ENCODE measurements at regions not wholly inside any gene's neighbourhood (a gene's known extent, or its start where the extent isn't known, plus 50 kb on each side); places are given as distances from the start of the nearest gene placed in this dataset.

DNA sequence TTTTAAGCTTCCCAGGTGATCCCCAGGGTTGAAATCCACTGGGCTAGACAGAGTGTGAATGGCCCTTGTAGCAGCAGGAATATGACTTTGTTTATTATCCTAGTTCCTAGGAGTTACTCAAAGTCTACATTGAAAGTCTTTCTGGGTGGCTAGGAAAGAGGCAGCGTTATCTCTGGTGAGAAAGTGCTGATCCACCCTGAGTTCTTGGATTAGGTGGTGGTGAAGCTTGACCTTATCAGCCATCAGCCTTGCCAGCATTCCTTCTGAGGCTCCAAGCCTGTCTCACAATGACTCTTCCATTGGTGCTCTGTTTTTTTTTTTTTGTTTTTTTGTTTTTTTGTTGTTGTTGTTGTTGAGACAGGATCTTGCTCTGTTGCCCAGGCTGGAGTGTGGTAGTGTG is 83.1 kb upstream of the CLCN4 start:
- H4K20me1 ChIP-seq (ENCODE audit: insufficient read depth, low read length) = peaks cover 4% of the 10 kb centered on the region
- H3K27ac Mint-ChIP-seq (ENCODE audit: unreplicated experiment) = no peak overlapping the region

DNA sequence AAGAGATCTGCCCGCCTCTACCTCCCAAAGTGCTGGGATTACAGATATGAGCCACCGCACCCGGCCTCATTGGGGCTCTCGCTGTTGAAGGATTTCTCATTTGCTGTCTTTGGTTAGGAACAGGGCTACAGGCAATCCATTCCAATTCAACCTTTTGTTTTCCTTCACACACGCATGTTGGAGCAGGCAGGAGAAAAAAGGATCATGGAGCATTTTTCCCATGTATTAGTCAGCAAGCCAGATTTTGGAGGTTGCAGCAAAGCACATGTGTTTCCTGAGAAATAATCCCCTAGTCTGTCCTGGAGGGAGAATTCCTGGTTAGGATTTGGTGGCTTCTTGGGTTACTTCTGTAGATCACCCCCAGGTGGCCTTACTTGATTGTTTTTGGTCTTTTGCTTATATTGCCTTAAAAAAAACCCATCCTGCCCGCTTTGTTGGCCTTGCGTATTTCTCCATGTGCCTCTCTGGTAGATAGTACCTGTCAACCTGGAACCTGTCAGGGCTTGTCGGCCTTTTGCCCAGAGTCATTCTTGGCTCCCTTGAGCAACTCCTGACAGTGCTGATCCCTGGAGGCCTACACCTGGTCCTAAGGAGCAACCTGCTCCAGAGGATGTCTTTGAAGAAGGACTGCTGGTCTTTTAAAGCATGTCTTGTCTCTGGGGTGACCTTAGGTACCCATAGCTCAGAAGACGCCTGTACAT is 82.4 kb upstream of the CLCN4 start:
- no peak overlapping the region for H3K27ac Mint-ChIP-seq (ENCODE audit: unreplicated experiment)
- H3K36me3 ChIP-seq (ENCODE audit: insufficient read depth, low read length) = no peaks in the 10 kb centered on the region
- no peaks in the 10 kb centered on the region for H3K27me3 ChIP-seq (ENCODE audit: insufficient read depth, low read length)
- FAIRE-seq = no peak
- H2AFZ ChIP-seq (ENCODE audit: low read depth, low read length) = no peak overlapping the region
- H3K36me3 Mint-ChIP-seq (ENCODE audit: low read depth, unreplicated experiment) = peaks cover 2% of the 10 kb centered on the region
- no peak for DNase-seq (ENCODE audit: low read depth)
- no peak overlapping the region for H3K9ac ChIP-seq (ENCODE audit: low read length)
- TF ChIP-seq, protein P1, sequence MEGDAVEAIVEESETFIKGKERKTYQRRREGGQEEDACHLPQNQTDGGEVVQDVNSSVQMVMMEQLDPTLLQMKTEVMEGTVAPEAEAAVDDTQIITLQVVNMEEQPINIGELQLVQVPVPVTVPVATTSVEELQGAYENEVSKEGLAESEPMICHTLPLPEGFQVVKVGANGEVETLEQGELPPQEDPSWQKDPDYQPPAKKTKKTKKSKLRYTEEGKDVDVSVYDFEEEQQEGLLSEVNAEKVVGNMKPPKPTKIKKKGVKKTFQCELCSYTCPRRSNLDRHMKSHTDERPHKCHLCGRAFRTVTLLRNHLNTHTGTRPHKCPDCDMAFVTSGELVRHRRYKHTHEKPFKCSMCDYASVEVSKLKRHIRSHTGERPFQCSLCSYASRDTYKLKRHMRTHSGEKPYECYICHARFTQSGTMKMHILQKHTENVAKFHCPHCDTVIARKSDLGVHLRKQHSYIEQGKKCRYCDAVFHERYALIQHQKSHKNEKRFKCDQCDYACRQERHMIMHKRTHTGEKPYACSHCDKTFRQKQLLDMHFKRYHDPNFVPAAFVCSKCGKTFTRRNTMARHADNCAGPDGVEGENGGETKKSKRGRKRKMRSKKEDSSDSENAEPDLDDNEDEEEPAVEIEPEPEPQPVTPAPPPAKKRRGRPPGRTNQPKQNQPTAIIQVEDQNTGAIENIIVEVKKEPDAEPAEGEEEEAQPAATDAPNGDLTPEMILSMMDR (IDR thresholded peaks at IDR 0.05; ENCODE audit: insufficient read depth, low read depth, low read length) = no peak
- no peak for TF ChIP-seq EZH2 (IDR thresholded peaks at IDR 0.05; ENCODE audit: insufficient read depth, low read length)
- H3K9me3 Mint-ChIP-seq (ENCODE audit: unreplicated experiment) = no peaks in the 10 kb centered on the region
- H3K4me3 Mint-ChIP-seq (ENCODE audit: unreplicated experiment) = no peak overlapping the region
- peaks cover 4% of the 10 kb centered on the region for H4K20me1 ChIP-seq (ENCODE audit: insufficient read depth, low read length)
- H3K27me3 Mint-ChIP-seq (ENCODE audit: low read depth, unreplicated experiment) = no peaks in the 10 kb centered on the region
- H3K4me1 ChIP-seq (ENCODE audit: insufficient read depth, low read length) = no peaks in the 10 kb centered on the region
- no peaks in the 10 kb centered on the region for H3K9me3 ChIP-seq (ENCODE audit: insufficient read depth, low read depth, low read length)
- H3K27ac ChIP-seq (ENCODE audit: low read depth, low read length) = no peak overlapping the region
- H3K4me1 Mint-ChIP-seq (ENCODE audit: low read depth, unreplicated experiment) = no peaks in the 10 kb centered on the region
- no peak overlapping the region for H3K4me3 ChIP-seq (ENCODE audit: insufficient read depth, low read depth, low read length)
- no peaks in the 10 kb centered on the region for H3K79me2 ChIP-seq (ENCODE audit: insufficient read depth, low read length)
- no peak overlapping the region for H3K4me2 ChIP-seq (ENCODE audit: low read length)

More for the DNA sequence above, 83.1 kb upstream of the CLCN4 start:
- no peak overlapping the region for H3K4me3 ChIP-seq (ENCODE audit: insufficient read depth, low read depth, low read length)
- H3K36me3 ChIP-seq (ENCODE audit: insufficient read depth, low read length) = no peaks in the 10 kb centered on the region
- no peak for TF ChIP-seq EZH2 (IDR thresholded peaks at IDR 0.05; ENCODE audit: insufficient read depth, low read length)
- TF ChIP-seq, protein P1 (IDR thresholded peaks at IDR 0.05; ENCODE audit: insufficient read depth, low read depth, low read length) = no peak
- no peak overlapping the region for H3K9ac ChIP-seq (ENCODE audit: low read length)
- no peaks in the 10 kb centered on the region for H3K9me3 ChIP-seq (ENCODE audit: insufficient read depth, low read depth, low read length)
- peaks cover 2% of the 10 kb centered on the region for H3K36me3 Mint-ChIP-seq (ENCODE audit: low read depth, unreplicated experiment)
- no peaks in the 10 kb centered on the region for H3K9me3 Mint-ChIP-seq (ENCODE audit: unreplicated experiment)
- no peaks in the 10 kb centered on the region for H3K4me1 Mint-ChIP-seq (ENCODE audit: low read depth, unreplicated experiment)
- DNase-seq (ENCODE audit: low read depth) (no peak), FAIRE-seq (no peak)
- no peak overlapping the region for H2AFZ ChIP-seq (ENCODE audit: low read depth, low read length)
- H3K27me3 Mint-ChIP-seq (ENCODE audit: low read depth, unreplicated experiment) = no peaks in the 10 kb centered on the region
- no peaks in the 10 kb centered on the region for H3K27me3 ChIP-seq (ENCODE audit: insufficient read depth, low read length)
- no peak overlapping the region for H3K27ac ChIP-seq (ENCODE audit: low read depth, low read length)
- no peak overlapping the region for H3K4me2 ChIP-seq (ENCODE audit: low read length)
- H3K79me2 ChIP-seq (ENCODE audit: insufficient read depth, low read length) = no peaks in the 10 kb centered on the region
- no peaks in the 10 kb centered on the region for H3K4me1 ChIP-seq (ENCODE audit: insufficient read depth, low read length)
- H3K4me3 Mint-ChIP-seq (ENCODE audit: unreplicated experiment) = no peak overlapping the region

DNA sequence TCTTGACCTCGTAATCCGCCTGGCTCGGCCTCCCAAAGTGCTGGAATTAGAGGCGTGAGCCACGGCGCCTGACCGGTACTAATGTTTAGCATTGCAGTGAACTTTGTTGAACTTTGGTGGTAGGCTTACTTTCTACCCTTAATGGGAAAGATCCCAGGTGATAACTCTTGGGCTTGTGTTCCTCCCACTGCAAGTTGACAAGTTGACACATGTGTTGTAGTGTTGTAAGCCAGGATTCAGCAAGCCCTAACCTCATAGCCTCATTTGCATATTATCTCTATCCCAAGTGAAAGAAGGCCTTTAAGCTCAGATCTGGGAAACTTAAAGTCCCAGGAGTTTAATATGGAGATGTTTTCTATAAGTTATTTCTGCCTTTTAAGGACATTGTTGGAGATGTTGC is 80.0 kb upstream of the CLCN4 start:
- Histone ChIP-seq H2AFZ (ENCODE audit: low read depth, low read length) (no peak overlapping the region), H4K20me1 (ENCODE audit: insufficient read depth, low read length) (peaks cover 4% of the 10 kb centered on the region), H3K4me2 (ENCODE audit: low read length) (no peak overlapping the region), H3K27ac (ENCODE audit: low read depth, low read length) (no peak overlapping the region), H3K4me1 (ENCODE audit: insufficient read depth, low read length) (no peaks in the 10 kb centered on the region), H3K4me3 (ENCODE audit: insufficient read depth, low read depth, low read length) (no peak overlapping the region), H3K9me3 (ENCODE audit: insufficient read depth, low read depth, low read length) (no peaks in the 10 kb centered on the region), H3K79me2 (ENCODE audit: insufficient read depth, low read length) (no peaks in the 10 kb centered on the region), H3K36me3 (ENCODE audit: insufficient read depth, low read length) (no peaks in the 10 kb centered on the region), H3K27me3 (ENCODE audit: insufficient read depth, low read length) (no peaks in the 10 kb centered on the region), H3K9ac (ENCODE audit: low read length) (no peak overlapping the region)
- DNase-seq (ENCODE audit: low read depth) (no peak), FAIRE-seq (no peak)
- Mint-ChIP-seq H3K4me3 (ENCODE audit: unreplicated experiment) (no peak overlapping the region), H3K27me3 (ENCODE audit: low read depth, unreplicated experiment) (no peaks in the 10 kb centered on the region), H3K9me3 (ENCODE audit: unreplicated experiment) (no peaks in the 10 kb centered on the region), H3K36me3 (ENCODE audit: low read depth, unreplicated experiment) (no peaks in the 10 kb centered on the region), H3K27ac (ENCODE audit: unreplicated experiment) (no peak overlapping the region), H3K4me1 (ENCODE audit: low read depth, unreplicated experiment) (no peaks in the 10 kb centered on the region)
- no peak for TF ChIP-seq EZH2 (IDR thresholded peaks at IDR 0.05; ENCODE audit: insufficient read depth, low read length)
- TF ChIP-seq, protein P1 (IDR thresholded peaks at IDR 0.05; ENCODE audit: insufficient read depth, low read depth, low read length) = no peak
